Loucy (cell line): ENCODE measurements at regions not wholly inside any gene's neighbourhood (a gene's known extent, or its start where the extent isn't known, plus 50 kb on each side); places are given as distances from the start of the nearest gene placed in this dataset.

ENCODE experiments used
- H2AFZ ChIP-seq: fragments of 200-600 bp; sonication (generic); 2 replicates; pipeline ENCODE4 v1.6.0; 2016; ENCODE audit warnings: antibody characterized with exemption, mild to moderate bottlenecking, low read length, moderate library complexity
- H3F3A ChIP-seq: fragments of 200-600 bp; 2 replicates; pipeline ENCODE4 v1.6.0; 2016; ENCODE audit warnings: antibody characterized with exemption, low read depth, mild to moderate bottlenecking
- H3K27me3 ChIP-seq: fragments of 200-600 bp; sonication (generic); 2 replicates; pipeline ENCODE4 v1.6.1; 2014; ENCODE audit warnings: low read length, mild to moderate bottlenecking; ENCODE audit not compliant: insufficient read depth, poor library complexity, severe bottlenecking
- H3K36me3 ChIP-seq: fragments of 200-600 bp; sonication (generic); 2 replicates; pipeline ENCODE4 v1.6.1; 2016; ENCODE audit warnings: low read length; ENCODE audit not compliant: insufficient read depth
- H3K4me1 ChIP-seq: fragments of 200-600 bp; sonication (generic); 2 replicates; pipeline ENCODE4 v1.5.1; 2014; ENCODE audit warnings: low read length, mild to moderate bottlenecking; ENCODE audit not compliant: insufficient read depth, poor library complexity, severe bottlenecking
- H3K4me2 ChIP-seq: fragments of 200-600 bp; sonication (generic); 2 replicates; pipeline ENCODE4 v1.6.0; 2014; ENCODE audit warnings: antibody characterized with exemption, low read length, low read depth, mild to moderate bottlenecking; ENCODE audit not compliant: poor library complexity, severe bottlenecking
- H3K4me3 ChIP-seq: fragments of 200-600 bp; sonication (generic); 2 replicates; pipeline ENCODE4 v1.5.1; 2014; ENCODE audit warnings: low read length, mild to moderate bottlenecking, mixed read lengths; ENCODE audit not compliant: poor library complexity, severe bottlenecking
- H3K79me2 ChIP-seq: fragments of 200-600 bp; sonication (generic); 2 replicates; pipeline ENCODE4 v1.6.1; 2014; ENCODE audit warnings: low read length; ENCODE audit not compliant: insufficient read depth
- H3K9ac ChIP-seq: fragments of 200-600 bp; sonication (generic); 2 replicates; pipeline ENCODE4 v1.6.0; 2014; ENCODE audit warnings: mild to moderate bottlenecking, low read depth, low read length, moderate library complexity; ENCODE audit not compliant: poor library complexity, severe bottlenecking
- H3K9me2 ChIP-seq: fragments of 200-600 bp; sonication (generic); replicated peaks from 2 replicates; pipeline ENCODE4 v1.6.1; 2016; ENCODE audit warnings: low read depth, low read length, mixed read lengths
- H3K9me3 ChIP-seq: fragments of 200-600 bp; sonication (generic); 2 replicates; pipeline ENCODE4 v1.6.1; 2014; ENCODE audit warnings: mild to moderate bottlenecking, antibody characterized with exemption, low read length, low read depth; ENCODE audit not compliant: insufficient read depth
- H4K20me1 ChIP-seq: fragments of 200-600 bp; sonication (generic); 2 replicates; pipeline ENCODE4 v1.6.0; 2014; ENCODE audit warnings: antibody characterized with exemption, low read length, mild to moderate bottlenecking; ENCODE audit not compliant: insufficient read depth, poor library complexity, severe bottlenecking
- EZH2phosphoT487 ChIP-seq: fragments of 200-600 bp; IDR thresholded peaks from 2 replicates; pipeline ENCODE4 v1.6.1; 2018; ENCODE audit warnings: antibody characterized with exemption, mild to moderate bottlenecking, moderate library complexity, borderline replicate concordance
- TF ChIP-seq, protein P1 (sequence below): fragments of 200-600 bp; sonication (generic); conservative IDR thresholded peaks from 2 replicates; pipeline ENCODE4 v1.5.1; 2014; ENCODE audit warnings: mild to moderate bottlenecking, antibody characterized with exemption, low read length

DNA sequence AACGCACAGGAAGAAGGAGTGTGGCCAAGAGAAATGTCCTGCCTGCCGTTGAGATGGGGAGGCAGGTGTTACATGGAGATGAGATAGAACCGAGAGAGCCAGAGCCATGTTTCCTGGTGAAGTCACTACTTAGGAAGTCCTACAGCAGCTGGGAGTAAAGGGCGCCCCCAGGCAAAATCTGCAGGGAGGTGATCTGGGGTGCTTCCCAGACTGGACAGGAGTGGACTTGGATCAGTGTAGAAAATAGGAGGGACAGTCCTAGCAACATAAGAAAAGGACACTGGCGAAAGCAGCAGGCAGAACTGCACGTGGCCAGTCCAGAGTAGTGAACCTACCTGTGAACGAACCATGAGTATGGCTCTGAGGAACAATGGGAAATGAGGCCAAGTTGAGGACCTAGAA is 85.3 kb downstream of the CD164 start:
- Histone ChIP-seq H3K4me3 (no peak overlapping the region), H3K4me1 (peaks cover 44% of the 10 kb centered on the region), H3K79me2 (no peaks in the 10 kb centered on the region), H3F3A (no peaks in the 10 kb centered on the region), H3K9me2 (no peaks in the 10 kb centered on the region), H3K9ac (no peak overlapping the region), H4K20me1 (no peaks in the 10 kb centered on the region), H3K27me3 (no peaks in the 10 kb centered on the region), H2AFZ (no peak overlapping the region), H3K36me3 (no peaks in the 10 kb centered on the region), H3K9me3 (no peaks in the 10 kb centered on the region), H3K4me2 (no peak overlapping the region)
- TF ChIP-seq EZH2phosphoT487 = no peak
- TF ChIP-seq, protein P1, sequence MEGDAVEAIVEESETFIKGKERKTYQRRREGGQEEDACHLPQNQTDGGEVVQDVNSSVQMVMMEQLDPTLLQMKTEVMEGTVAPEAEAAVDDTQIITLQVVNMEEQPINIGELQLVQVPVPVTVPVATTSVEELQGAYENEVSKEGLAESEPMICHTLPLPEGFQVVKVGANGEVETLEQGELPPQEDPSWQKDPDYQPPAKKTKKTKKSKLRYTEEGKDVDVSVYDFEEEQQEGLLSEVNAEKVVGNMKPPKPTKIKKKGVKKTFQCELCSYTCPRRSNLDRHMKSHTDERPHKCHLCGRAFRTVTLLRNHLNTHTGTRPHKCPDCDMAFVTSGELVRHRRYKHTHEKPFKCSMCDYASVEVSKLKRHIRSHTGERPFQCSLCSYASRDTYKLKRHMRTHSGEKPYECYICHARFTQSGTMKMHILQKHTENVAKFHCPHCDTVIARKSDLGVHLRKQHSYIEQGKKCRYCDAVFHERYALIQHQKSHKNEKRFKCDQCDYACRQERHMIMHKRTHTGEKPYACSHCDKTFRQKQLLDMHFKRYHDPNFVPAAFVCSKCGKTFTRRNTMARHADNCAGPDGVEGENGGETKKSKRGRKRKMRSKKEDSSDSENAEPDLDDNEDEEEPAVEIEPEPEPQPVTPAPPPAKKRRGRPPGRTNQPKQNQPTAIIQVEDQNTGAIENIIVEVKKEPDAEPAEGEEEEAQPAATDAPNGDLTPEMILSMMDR = no peak

DNA sequence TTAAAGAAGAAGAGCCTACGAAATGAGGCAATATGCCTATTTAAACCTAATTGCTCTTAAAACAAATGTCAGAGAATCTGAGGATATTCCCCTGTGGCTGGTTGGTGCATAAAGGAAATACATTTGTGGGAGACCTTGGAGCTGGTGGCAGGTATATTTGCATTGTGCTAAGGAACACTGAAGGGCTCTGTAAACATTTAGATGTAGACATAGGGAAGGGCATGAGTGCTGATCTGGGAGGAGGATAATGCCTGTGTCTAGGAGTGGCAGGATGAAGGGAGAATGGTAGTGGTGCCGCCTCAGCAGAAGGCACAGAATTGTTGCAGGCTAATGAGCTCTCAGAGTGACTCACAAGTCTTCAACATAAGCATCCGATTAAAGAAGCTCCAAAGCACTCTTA is 85.8 kb downstream of the CD164 start:
- H2AFZ ChIP-seq = no peak overlapping the region

DNA sequence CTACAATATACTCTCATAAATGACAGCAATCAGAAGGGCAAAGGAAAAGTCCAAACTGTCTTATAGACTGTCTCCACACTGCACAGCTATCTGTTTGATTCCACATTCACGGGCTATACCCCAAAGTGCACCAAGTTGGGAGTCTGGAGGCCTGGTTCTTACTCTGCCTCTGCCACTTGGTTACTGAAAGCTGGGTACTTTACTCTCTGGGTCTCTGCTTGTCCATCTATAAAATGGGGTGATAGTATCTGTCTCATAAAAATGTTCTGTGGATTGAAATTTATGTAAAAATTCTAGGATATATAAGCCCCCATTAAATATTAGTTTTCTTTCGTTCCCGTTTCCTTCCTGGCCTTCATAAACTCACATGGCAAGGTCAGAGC is 86.5 kb downstream of the CD164 start:
- H3K79me2 ChIP-seq = no peaks in the 10 kb centered on the region
- H2AFZ ChIP-seq = no peak overlapping the region
- TF ChIP-seq EZH2phosphoT487 = no peak
- TF ChIP-seq, protein P1 = no peak
- H3F3A ChIP-seq = no peaks in the 10 kb centered on the region
- H3K4me2 ChIP-seq = no peak overlapping the region
- H3K9me3 ChIP-seq = no peaks in the 10 kb centered on the region
- H4K20me1 ChIP-seq = no peaks in the 10 kb centered on the region
- H3K36me3 ChIP-seq = no peaks in the 10 kb centered on the region
- no peak overlapping the region for H3K9ac ChIP-seq
- no peak overlapping the region for H3K4me3 ChIP-seq
- H3K4me1 ChIP-seq = peaks cover 43% of the 10 kb centered on the region
- H3K27me3 ChIP-seq = no peaks in the 10 kb centered on the region
- H3K9me2 ChIP-seq = no peaks in the 10 kb centered on the region

More for the DNA sequence above, 85.8 kb downstream of the CD164 start:
- Histone ChIP-seq H3K79me2 (no peaks in the 10 kb centered on the region), H3K9me3 (no peaks in the 10 kb centered on the region), H3K4me1 (peaks cover 44% of the 10 kb centered on the region), H3K27me3 (no peaks in the 10 kb centered on the region), H3K9ac (no peak overlapping the region), H3F3A (no peaks in the 10 kb centered on the region), H3K4me2 (no peak overlapping the region), H3K4me3 (no peak overlapping the region), H4K20me1 (no peaks in the 10 kb centered on the region), H3K9me2 (no peaks in the 10 kb centered on the region), H3K36me3 (no peaks in the 10 kb centered on the region)
- TF ChIP-seq, protein P1 = no peak
- no peak for TF ChIP-seq EZH2phosphoT487
